DMS 273 (cell line): ENCODE measurements at regions not wholly inside any gene's neighbourhood (a gene's known extent, or its start where the extent isn't known, plus 50 kb on each side); places are given as distances from the start of the nearest gene placed in this dataset.

ENCODE experiments used
- DNase-seq: peaks from one replicate; lab custom pipeline; 2025; ENCODE audit not compliant: unreplicated experiment; lab: John Stamatoyannopoulos, UW

DNA sequence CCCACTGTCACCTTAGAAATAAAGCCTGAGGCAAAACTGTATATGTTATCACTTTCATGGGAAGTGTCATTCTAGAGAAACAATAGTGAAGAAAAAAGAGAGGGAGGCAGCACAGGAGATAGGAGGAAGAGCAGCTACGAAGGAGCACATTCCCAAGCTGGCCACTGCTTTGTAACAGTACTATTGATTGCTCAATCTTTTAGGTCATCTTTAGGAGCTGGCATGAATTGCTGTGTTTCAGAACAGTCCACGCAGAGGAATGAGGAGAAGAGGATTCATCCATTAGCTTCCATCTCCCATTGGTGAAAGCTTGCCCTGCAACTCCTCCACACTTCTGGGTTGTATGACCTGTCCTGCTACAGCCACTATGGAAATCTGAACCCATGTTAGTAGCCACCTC, 372.5 kb upstream of the DDHD1 start:
- no peak for DNase-seq

- no peak for DNase-seq
Observed at GRCh38 chr14:53524391-53524790, 371.3 kb upstream of the DDHD1 start.

DNA sequence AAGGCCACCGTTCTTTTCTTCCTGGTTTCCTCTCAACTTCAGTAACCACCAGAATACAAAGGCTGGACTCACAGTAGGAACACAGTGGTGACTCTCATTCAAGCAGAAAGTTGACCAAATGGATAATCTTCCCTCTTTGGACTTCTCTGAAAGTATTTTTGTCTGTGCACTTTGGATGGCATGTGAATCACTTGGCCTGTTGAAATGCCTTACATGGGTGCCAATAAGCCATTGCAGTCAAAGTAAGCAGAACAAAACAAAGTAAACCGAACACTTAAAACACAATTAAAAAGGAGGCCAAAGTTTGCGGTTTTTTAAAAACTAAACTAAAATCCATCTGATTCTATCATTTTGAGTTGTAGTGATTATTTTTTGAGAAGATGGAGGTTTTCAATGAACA, 370.1 kb upstream of the DDHD1 start:
- DNase-seq: no peak

DNA sequence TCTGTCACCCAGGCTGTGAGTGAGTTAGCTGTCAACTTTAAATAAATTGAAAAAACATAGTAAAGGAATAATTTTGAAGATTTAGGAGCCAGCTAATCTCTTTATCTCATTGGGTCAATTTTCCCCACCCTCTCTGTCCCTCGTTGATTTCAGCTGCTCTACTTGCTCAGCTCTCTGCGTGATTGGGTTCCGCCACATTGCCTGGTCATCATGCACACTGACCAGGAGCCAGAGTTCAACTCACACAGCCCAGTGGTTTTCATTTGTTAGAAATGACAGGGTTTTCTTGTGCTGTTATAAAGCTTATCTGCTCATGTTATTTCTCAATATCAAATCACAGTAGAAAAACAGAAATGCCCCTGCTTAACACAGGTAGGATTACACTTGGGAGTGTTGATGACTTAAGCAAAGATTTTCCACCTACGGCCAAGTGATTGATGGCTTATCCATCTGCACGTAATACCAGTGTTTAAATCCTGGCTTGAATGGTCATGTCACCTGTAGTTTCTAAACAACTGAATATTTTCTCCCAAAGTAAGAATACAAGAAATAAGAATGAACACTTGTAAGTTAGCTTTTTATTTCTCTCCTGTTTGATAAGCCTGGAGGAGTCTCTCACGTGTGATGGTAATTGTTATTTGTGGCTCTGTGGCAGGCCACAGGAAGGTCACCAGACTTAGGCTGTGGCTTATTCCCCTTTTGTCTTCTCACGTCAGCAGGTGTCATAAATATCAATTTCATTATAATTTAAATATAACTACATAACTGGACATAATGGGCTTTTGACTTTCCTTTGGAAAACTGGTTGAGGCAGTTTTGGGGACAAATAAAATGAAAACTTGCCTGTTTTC, 367.2 kb upstream of the DDHD1 start:
- no peak for DNase-seq

DNA sequence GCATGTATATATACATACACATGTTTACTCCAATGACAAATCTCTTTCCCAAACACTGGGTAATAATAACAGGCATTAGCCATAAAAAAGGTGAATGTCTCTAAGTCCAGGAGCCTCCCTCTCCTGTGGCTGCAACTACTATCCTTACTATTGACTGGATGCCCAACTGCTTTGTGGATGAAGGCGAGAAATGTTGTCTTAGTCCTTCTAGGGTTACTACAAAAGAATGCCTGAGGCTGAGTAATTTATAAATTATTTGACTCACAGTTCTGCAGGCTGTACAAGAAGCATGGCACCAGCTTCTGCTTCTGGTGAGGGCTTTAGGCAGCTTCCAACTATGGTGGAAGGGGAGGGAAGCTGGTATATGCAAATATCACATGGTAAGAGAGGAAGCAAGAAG, 366.0 kb upstream of the DDHD1 start:
- DNase-seq: no peak

DNA sequence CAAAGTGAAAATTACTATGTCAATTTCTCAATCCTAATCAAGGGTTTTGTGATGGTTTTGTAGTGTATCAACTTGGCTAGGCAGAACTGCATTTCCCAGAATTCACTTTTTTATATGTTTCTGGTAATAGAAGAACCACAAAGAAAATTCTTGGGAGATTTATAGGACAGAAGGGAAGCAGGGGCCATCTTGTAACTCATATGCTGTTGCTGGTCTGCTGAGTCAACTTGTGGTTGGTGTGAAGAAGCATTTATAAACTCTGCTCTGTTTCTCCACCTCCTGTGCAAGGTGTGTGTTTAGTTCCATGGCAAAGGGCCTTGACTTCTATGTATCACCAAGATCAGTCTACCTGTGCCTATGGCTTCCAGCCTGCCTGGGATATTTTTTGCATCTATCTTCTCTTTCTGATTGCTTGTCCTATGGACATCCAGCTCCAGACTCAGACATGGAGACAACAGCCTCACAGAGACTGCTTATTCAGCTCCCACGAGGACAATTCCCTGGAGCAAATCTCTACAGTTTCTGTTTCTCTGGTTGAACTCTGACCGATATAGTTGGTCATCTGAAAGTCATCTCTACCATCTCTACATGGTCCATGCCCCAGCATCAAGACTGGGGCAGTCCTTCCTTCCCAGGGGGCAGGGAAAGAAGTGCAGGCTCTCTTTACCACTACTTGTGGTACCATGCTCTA, 364.3 kb upstream of the DDHD1 start:
- no peak for DNase-seq

- DNase-seq: no peak
Observed at GRCh38 chr14:53516261-53516774, 363.2 kb upstream of the DDHD1 start.

- DNase-seq: no peak
Observed at GRCh38 chr14:53515276-53515675, 362.2 kb upstream of the DDHD1 start.

DNA sequence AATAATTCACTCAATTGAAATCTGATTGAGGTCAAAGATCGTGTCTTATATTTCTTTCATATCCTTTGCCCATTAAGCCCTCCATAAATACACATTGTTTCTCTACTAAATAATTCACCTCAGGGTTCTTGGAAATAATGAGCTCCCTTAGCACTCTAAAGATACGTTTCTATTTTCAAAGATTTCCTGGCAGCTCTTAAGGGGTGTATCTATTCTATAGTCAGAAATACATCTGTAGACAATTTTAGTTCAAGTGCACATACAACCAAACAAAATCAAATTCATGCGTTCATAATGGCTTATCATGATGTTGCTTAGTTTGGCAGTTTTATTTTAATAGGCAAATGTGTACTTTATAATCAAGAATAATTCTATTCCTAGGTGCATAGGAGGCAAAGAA, 361.1 kb upstream of the DDHD1 start:
- no peak for DNase-seq

DNA sequence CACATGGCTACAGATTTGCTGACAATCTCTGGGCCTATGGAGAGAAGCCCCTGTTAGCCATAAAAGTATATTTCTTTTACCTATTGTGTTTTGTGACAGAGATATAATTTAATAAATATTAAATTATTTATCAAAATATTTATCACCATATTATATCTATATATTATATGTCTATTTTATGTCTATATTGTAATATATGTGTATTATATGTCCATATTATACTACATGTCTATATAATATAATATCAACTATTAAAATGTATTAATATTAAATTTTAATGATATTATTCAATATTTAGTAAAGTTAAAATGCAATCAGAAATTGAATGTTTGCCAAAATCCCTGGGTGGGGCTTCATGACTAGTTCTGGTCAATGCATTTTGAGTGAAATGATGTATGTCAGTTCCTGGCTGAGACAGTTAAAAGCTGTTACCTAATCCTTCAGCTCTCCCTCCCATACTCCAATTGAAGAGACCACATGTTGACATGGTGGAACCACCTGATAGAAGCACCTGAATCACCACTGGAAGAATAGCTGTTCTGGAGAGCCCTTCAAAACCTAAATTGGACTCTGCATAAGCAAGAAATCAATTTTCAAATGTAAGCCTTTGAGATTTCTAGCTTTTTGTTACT, 357.3 kb upstream of the DDHD1 start:
- DNase-seq: no peak

GRCh38 chr14:53509276-53510244, 356.4 kb upstream of the DDHD1 start:
- DNase-seq: peak; percentile 37

GRCh38 chr14:53501361-53502211, 348.5 kb upstream of the DDHD1 start:
- no peak for DNase-seq

- no peak for DNase-seq
Observed at GRCh38 chr14:53500191-53500590, 347.1 kb upstream of the DDHD1 start.

DNA sequence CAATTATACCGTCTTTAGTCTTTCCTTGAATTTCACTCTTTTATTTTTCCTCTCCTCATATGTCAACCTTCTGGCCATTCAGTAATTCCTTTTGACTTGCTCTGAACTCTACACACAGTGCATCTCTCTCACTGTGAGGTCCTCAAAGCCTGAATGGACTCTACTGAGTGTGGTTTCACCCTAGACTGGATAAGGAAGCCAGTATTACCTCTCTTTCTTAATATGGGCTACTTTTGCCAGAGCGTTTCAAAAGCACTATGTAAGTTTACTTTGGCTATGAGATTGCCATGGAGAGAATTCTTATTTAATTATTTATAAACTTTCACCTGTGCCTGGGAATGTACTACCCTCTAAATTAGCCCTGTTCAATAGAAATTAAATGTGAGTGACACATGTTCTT, 343.5 kb upstream of the DDHD1 start:
- no peak for DNase-seq

- no peak for DNase-seq
Observed at GRCh38 chr14:53495846-53496343, 342.8 kb upstream of the DDHD1 start.

GRCh38 chr14:53494587-53494986, 341.5 kb upstream of the DDHD1 start:
- DNase-seq: no peak

- no peak for DNase-seq
Observed at GRCh38 chr14:53493860-53494259, 340.7 kb upstream of the DDHD1 start.

GRCh38 chr14:53493320-53493719, 340.2 kb upstream of the DDHD1 start:
- DNase-seq: no peak

DNA sequence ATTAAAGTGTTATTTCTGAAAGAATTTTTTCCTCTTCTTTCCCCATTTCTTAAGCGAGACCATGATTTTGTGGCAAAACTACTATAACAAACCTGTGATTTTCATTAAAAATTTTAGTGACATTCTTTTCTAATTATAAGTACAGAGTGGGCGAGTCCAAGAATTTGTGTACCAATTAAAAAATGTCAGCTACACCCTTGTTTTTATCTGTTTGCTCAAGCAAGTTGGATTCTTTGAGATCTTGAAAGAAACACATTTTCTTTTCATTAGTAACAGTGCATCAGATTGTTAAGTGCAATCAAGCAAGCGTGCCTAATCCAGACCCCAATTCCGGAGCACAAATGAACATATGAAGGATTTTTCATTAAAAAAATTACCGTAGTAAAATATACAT, 338.8 kb upstream of the DDHD1 start:
- no peak for DNase-seq
